Retinal pigment epithelial cell (primary cell): ENCODE measurements at regions not wholly inside any gene's neighbourhood (a gene's known extent, or its start where the extent isn't known, plus 50 kb on each side); places are given as distances from the start of the nearest gene placed in this dataset.

ENCODE experiments used
- DNase-seq: peaks from one replicate; pipeline ENCODE4 v3.0.0-alpha.2; 2010; ENCODE audit warnings: low read depth
- H3K4me3 ChIP-seq: 2 replicates; pipeline ENCODE4 v1.5.1; 2011; ENCODE audit warnings: mild to moderate bottlenecking, low read length, control low read depth, moderate library complexity
- TF ChIP-seq, protein P1 (sequence below): conservative IDR thresholded peaks from 2 replicates; pipeline ENCODE4 v1.5.1; 2011; ENCODE audit warnings: low read depth, low read length, control low read depth, inconsistent platforms

DNA sequence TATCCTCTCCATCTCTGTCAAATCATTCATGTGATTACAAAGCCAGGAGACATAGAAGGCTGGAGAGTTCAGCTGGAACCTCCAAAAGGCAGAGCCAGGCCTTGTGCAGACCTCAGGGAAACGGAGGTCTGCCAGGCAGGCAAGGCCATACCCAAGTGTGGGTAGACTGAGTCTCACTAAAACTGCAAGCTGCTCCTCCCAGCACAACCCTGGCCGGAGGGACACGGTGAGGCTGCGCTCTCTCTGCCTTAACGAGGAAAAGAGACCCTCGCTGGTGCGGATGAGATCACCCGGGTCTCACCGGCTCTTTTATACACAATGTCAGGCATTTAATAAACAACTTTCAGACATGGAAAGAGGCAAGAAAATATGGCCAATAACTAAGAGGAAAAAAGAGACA lies 66.1 kb upstream of the INPP5A start:
- no peak overlapping the region for H3K4me3 ChIP-seq
- TF ChIP-seq, protein P1, sequence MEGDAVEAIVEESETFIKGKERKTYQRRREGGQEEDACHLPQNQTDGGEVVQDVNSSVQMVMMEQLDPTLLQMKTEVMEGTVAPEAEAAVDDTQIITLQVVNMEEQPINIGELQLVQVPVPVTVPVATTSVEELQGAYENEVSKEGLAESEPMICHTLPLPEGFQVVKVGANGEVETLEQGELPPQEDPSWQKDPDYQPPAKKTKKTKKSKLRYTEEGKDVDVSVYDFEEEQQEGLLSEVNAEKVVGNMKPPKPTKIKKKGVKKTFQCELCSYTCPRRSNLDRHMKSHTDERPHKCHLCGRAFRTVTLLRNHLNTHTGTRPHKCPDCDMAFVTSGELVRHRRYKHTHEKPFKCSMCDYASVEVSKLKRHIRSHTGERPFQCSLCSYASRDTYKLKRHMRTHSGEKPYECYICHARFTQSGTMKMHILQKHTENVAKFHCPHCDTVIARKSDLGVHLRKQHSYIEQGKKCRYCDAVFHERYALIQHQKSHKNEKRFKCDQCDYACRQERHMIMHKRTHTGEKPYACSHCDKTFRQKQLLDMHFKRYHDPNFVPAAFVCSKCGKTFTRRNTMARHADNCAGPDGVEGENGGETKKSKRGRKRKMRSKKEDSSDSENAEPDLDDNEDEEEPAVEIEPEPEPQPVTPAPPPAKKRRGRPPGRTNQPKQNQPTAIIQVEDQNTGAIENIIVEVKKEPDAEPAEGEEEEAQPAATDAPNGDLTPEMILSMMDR: no peak
- no peak for DNase-seq

DNA sequence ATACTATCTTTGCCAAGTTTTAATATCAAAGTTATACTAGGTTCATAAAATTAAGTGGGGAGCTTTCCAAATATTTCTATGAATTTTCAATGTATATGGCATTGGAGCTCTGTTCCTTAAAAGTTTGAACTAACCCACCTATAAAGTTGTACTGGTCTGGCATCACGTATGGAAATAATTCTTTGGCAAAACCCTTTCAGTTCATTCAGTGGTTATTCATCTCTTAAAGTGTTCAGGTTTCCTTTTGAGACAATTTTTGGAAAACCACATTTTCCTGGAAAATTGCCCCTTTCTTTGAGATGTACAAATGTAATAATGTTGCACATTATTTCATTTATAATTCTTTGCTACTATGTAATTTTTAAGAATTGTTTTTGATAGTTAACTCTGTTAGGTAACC lies 62.5 kb upstream of the INPP5A start:
- no peak overlapping the region for H3K4me3 ChIP-seq
- TF ChIP-seq, protein P1: no peak
- DNase-seq: no peak

DNA sequence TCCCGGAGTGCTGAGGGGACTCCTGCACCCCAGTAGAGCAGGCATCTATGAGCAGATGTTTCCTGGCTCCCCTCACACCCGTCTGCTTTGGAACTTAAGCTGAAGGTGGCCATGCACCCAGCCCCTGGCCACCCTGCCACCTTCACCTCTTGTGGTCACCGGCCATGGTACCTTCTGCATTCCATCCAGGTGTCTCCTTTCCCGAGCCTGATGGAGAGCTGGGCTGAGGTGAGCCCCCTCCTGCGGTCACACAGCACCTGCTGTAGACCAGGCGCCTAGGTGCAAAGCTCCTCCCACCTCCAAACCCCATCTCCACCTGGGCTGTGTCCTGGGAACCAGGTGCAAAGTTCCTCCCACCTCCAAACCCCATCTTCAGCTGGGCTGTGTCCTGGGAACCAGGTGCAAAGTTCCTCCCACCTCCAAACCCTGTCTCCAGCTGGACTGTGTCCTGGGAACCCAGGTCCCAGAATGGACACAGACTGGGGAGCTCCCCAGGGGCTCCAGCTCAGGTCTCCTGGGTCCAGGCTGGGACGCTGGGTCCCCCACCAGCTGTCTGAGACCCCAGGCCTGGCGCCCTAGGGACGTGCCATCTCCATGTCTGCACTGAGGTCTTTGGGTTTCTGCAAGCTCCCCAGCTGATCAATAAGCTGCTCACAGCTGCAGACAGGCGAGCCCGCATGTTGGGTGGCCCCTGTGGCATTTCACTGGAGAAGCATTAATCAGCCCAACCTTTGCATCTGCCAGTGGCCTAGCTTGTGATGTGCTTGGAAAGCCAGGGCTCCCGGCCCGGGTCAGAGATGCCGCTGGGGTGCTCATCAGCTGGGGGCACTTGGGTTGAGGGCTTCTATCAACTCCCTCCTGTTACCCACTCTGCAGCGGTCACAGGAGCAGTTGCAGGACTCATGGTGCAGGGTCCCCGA lies 61.2 kb upstream of the INPP5A start:
- no peak overlapping the region for H3K4me3 ChIP-seq
- no peak for DNase-seq
- TF ChIP-seq, protein P1: no peak

DNA sequence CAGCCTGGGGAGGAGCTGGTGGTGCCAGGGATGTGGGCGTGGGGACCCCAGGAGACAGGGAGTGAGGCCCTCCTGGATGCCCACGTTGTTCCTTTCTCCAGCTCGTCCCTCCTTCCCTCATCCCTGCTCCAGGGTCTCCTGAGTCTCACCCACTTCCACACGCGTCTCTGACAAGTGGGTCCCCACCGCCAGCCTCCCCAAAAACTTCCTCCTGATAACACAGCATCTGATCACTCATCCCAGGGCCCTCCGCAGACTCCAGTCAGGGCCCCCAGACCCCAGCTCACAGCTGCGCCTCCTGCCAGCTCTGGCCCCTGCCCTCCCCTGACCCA lies 60.6 kb upstream of the INPP5A start:
- no peak for DNase-seq
- H3K4me3 ChIP-seq: no peak overlapping the region
- TF ChIP-seq, protein P1: no peak

DNA sequence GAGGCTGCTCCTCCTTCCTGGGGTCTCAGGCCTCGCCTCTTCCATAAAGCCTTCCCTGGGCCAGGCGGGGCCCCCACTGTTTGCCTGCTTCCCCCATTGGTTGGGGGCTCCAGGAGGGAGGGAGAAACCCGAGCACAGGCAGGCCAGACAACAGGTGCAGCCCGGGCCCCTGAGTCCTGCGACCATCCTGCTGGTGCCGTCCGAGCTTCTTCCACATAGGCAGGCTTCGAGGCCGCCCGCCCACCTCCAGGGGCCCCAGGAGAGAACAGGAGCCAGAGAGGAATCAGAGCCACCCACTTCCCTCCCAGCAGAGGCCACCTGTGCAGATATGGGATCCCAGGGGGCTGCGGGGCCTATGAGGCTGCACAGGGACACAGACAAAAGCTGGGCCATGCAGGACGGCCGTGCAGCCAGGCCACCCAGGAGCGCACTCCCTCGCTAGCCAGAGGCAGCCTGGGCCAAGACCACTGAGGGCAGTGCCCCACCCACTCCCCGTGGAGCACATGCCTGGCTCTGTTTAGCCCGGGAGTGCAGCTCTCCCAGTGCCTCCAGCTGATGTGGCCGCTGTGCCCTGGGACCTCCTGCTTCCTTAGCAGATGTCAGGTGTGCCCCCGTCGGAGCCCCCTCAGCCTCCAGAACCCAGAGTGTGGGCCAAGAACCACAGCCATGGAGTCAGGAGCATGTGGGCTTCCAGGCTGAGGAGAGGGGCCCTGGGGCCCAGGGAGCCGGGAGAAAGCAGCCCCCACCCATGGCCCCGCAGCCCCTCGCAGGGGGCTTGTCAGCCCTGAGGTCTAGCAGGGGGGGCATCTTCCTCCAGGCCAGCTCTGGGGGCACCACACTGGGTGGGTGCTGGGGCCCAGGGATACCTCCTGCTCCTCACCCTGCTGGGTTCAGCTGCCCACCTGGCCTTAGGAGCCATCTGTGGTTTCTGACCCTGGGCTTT lies 59.9 kb upstream of the INPP5A start:
- no peak for DNase-seq
- TF ChIP-seq, protein P1: no peak
- no peak overlapping the region for H3K4me3 ChIP-seq

DNA sequence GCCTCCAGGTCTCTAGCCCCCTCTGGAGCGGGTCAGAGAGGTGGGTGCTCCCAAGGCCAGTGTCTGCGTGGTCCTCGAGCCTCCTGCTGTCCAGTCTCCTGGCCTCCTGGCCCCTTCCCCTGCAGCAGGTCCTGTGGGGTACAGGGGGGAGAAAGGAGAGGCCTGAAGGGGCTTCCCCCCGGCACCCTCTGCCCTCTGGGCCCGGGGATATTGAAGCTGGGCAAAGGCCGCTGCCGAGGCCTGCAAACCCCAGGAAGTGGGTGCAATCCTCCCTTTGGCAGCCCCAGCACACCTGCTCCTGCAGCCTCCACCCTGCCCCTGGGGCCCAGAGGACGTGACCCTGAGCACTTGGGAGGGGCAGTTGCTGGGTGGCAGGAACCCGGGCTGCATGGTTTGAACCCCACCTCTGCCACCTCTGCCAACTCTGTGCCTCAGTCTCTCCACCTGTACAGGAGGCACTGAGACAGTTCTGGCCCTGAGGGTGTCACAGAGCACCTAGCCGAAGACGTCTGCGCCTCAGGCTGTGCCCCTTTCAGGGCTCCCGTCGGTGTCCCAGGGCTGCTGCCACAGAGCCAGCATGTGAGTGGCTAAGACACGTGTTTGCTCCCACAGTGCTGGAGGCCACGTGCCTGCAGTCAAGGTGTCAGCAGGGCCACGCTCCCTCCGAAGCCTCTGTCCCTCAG lies 59.1 kb upstream of the INPP5A start:
- no peak for DNase-seq
- TF ChIP-seq, protein P1: no peak
- no peak overlapping the region for H3K4me3 ChIP-seq
